Activated CD8-positive, alpha-beta T cell treated with anti-CD3 and anti-CD28 coated beads for 36 hours (primary cell): ENCODE measurements at regions not wholly inside any gene's neighbourhood (a gene's known extent, or its start where the extent isn't known, plus 50 kb on each side); places are given as distances from the start of the nearest gene placed in this dataset.

Experiments
- ATAC-seq: fragments of 200-7000 bp; cut with Tn5 transposase; one replicate; pipeline ENCODE4 v1.10.0; 2021; ENCODE audit warnings: mild to moderate bottlenecking, moderate library complexity
- CTCF ChIA-PET: fragments of 350-600 bp; sonication (Branson Sonifier 250); formaldehyde crosslinking; loops from one replicate; lab custom pipeline; 2021; ENCODE audit warnings: antibody characterized with exemption; lab: Charles Lee
- POLR2A ChIA-PET: fragments of 350-600 bp; sonication (Branson Sonifier 250); formaldehyde crosslinking; loops from one replicate; lab custom pipeline; 2021; ENCODE audit warnings: antibody characterized with exemption; lab: Charles Lee
- DNase-seq: peaks from one replicate; pipeline ENCODE4 v3.0.0-alpha.2; 2020
- H3K27ac Mint-ChIP-seq: one replicate; pipeline ENCODE4 v1.8.0; 2021; ENCODE audit warnings: mild to moderate bottlenecking, mixed read lengths
- H3K27me3 Mint-ChIP-seq: one replicate; pipeline ENCODE4 v1.8.0; 2021; ENCODE audit warnings: mixed read lengths
- H3K36me3 Mint-ChIP-seq: one replicate; pipeline ENCODE4 v1.8.0; 2021; ENCODE audit warnings: low read depth, mixed read lengths
- H3K4me1 Mint-ChIP-seq: one replicate; pipeline ENCODE4 v1.8.0; 2021; ENCODE audit warnings: low read depth, mixed read lengths
- H3K4me3 Mint-ChIP-seq: one replicate; pipeline ENCODE4 v1.8.0; 2021; ENCODE audit warnings: mild to moderate bottlenecking, moderate library complexity, mixed read lengths
- H3K9me3 Mint-ChIP-seq: one replicate; pipeline ENCODE4 v1.8.0; 2021; ENCODE audit warnings: mixed read lengths
- CTCF ChIP-seq: fragments of 200-600 bp; IDR thresholded peaks from one replicate; pipeline ENCODE4 v1.8.0; 2022; ENCODE audit warnings: antibody characterized with exemption, mild to moderate bottlenecking
- intact Hi-C: fragments of 100-400 bp; cut with micrococcal nuclease; formaldehyde crosslinking; loops from one replicate; pipeline ENCODE4 v1.10.0; 2022

- CTCF ChIA-PET = no interaction called here
- no peak overlapping the region for H3K4me3 Mint-ChIP-seq
- POLR2A ChIA-PET = no interaction called here
- H3K27ac Mint-ChIP-seq = no peak overlapping the region
- intact Hi-C loops = no loop called here
- H3K27me3 Mint-ChIP-seq = no peaks in the 10 kb centered on the region
- TF ChIP-seq CTCF = no peak
- ATAC-seq = no peak
- no peaks in the 10 kb centered on the region for H3K36me3 Mint-ChIP-seq
- no peak for DNase-seq
- H3K9me3 Mint-ChIP-seq = peaks cover 2% of the 10 kb centered on the region
- no peaks in the 10 kb centered on the region for H3K4me1 Mint-ChIP-seq
Observed at GRCh38 chr4:110982486-110982885, 359.6 kb upstream of the PITX2 start.

- intact Hi-C loops = no loop called here
- H3K27me3 Mint-ChIP-seq = no peaks in the 10 kb centered on the region
- POLR2A ChIA-PET = no interaction called here
Observed at GRCh38 chr4:110988722-110989121, 365.8 kb upstream of the PITX2 start.

GRCh38 chr4:110989125-110989524, 366.2 kb upstream of the PITX2 start:
- TF ChIP-seq CTCF = no peak
- no peaks in the 10 kb centered on the region for H3K4me1 Mint-ChIP-seq
- POLR2A ChIA-PET = no interaction called here
- CTCF ChIA-PET = interaction anchor here (0.6 kb wide), 1 partner anchor 10 kb away, joined by 3 read pairs; no protein-coding TSS in a partner anchor
- no peaks in the 10 kb centered on the region for H3K9me3 Mint-ChIP-seq
- ATAC-seq (no peak), DNase-seq (no peak)
- no peaks in the 10 kb centered on the region for H3K27me3 Mint-ChIP-seq
- H3K4me3 Mint-ChIP-seq = no peak overlapping the region
- intact Hi-C loops = no loop called here
- no peaks in the 10 kb centered on the region for H3K36me3 Mint-ChIP-seq
- H3K27ac Mint-ChIP-seq = no peak overlapping the region

More at GRCh38 chr4:110988722-110989121, 365.8 kb upstream of the PITX2 start:
- DNase-seq (no peak), ATAC-seq (no peak)
- CTCF ChIA-PET = no interaction called here
- Mint-ChIP-seq H3K36me3 (no peaks in the 10 kb centered on the region), H3K9me3 (no peaks in the 10 kb centered on the region), H3K27ac (no peak overlapping the region), H3K4me1 (no peaks in the 10 kb centered on the region), H3K4me3 (no peak overlapping the region)
- no peak for TF ChIP-seq CTCF

- Mint-ChIP-seq H3K4me1 (no peaks in the 10 kb centered on the region), H3K27ac (no peak overlapping the region), H3K9me3 (no peaks in the 10 kb centered on the region), H3K27me3 (no peaks in the 10 kb centered on the region), H3K36me3 (no peaks in the 10 kb centered on the region), H3K4me3 (no peak overlapping the region)
- ChIA-PET POLR2A (no interaction called here), CTCF (no interaction called here)
- ATAC-seq (no peak), DNase-seq (no peak)
- no peak for TF ChIP-seq CTCF
- intact Hi-C loops = no loop called here
Observed at GRCh38 chr4:110994781-110995180, 371.9 kb upstream of the PITX2 start.

GRCh38 chr4:110998320-110998719, 375.4 kb upstream of the PITX2 start:
- Mint-ChIP-seq H3K4me1 (no peaks in the 10 kb centered on the region), H3K4me3 (no peak overlapping the region), H3K36me3 (no peaks in the 10 kb centered on the region), H3K27ac (no peak overlapping the region), H3K27me3 (no peaks in the 10 kb centered on the region), H3K9me3 (peaks cover 3% of the 10 kb centered on the region)
- no peak for ATAC-seq
- TF ChIP-seq CTCF = no peak
- DNase-seq = no peak
- intact Hi-C loops = no loop called here
- ChIA-PET CTCF (no interaction called here), POLR2A (no interaction called here)
